ENCODE measurements at regions not wholly inside any gene's neighbourhood (a gene's known extent, or its start where the extent isn't known, plus 50 kb on each side); places are given as distances from the start of the nearest gene placed in this dataset.

- Histone ChIP-seq H4K20me1 (ENCODE audit: insufficient read depth, low read length) (no peaks in the 10 kb centered on the region), H3K79me2 (ENCODE audit: low read length) (peaks cover 38% of the 10 kb centered on the region), H3K9ac (ENCODE audit: low read length) (no peak overlapping the region), H3F3A (ENCODE audit: insufficient read depth, low read length) (peaks cover 3% of the 10 kb centered on the region; the same call in 1 of the 2 replicates), H3K4me2 (ENCODE audit: low read depth, low read length) (no peak overlapping the region), H2AFZ (ENCODE audit: low read length) (no peak overlapping the region), H3K4me1 (ENCODE audit: low read length) (peaks cover 14% of the 10 kb centered on the region), H3K27me3 (replicated peaks; ENCODE audit: insufficient read depth, low read length) (no peaks in the 10 kb centered on the region), H3K9me2 (replicated peaks; ENCODE audit: insufficient read depth, low read length) (no peaks in the 10 kb centered on the region), H3K27ac (ENCODE audit: low read length) (no peak overlapping the region), H3K9me3 (replicated peaks; ENCODE audit: insufficient read depth, low read length) (no peaks in the 10 kb centered on the region), H3K4me3 (ENCODE audit: low read length) (no peak overlapping the region), H3K36me3 (replicated peaks; ENCODE audit: insufficient read depth, low read length) (peaks cover 8% of the 10 kb centered on the region; the same call in 1 of the 2 replicates)
- no peak for TF ChIP-seq EZH2phosphoT487 (IDR thresholded peaks at IDR 0.05; ENCODE audit: low read length)
- no peak for TF ChIP-seq CTCF (IDR thresholded peaks at IDR 0.05; ENCODE audit: low read length)
- TF ChIP-seq EZH2 (optimal IDR thresholded peaks at IDR 0.05; ENCODE audit: low read depth, low read length) = no peak
- no peak for DNase-seq
Measured at GRCh38 chr17:72402727-72403210, 281.9 kb downstream of the SOX9 start.

- Histone ChIP-seq H3K4me2 (ENCODE audit: low read depth, low read length) (no peak overlapping the region), H3K27me3 (replicated peaks; ENCODE audit: insufficient read depth, low read length) (no peaks in the 10 kb centered on the region), H3K27ac (ENCODE audit: low read length) (no peak overlapping the region), H4K20me1 (ENCODE audit: insufficient read depth, low read length) (no peaks in the 10 kb centered on the region), H3K9ac (ENCODE audit: low read length) (no peak overlapping the region), H3K9me3 (replicated peaks; ENCODE audit: insufficient read depth, low read length) (no peaks in the 10 kb centered on the region), H3K36me3 (replicated peaks; ENCODE audit: insufficient read depth, low read length) (peaks cover 8% of the 10 kb centered on the region; the same call in 1 of the 2 replicates), H3K4me3 (ENCODE audit: low read length) (no peak overlapping the region), H3F3A (ENCODE audit: insufficient read depth, low read length) (peaks cover 7% of the 10 kb centered on the region; the same call in 1 of the 2 replicates), H3K4me1 (ENCODE audit: low read length) (peaks cover 15% of the 10 kb centered on the region), H2AFZ (ENCODE audit: low read length) (no peak overlapping the region), H3K9me2 (replicated peaks; ENCODE audit: insufficient read depth, low read length) (no peaks in the 10 kb centered on the region), H3K79me2 (ENCODE audit: low read length) (peaks cover 47% of the 10 kb centered on the region)
- no peak for DNase-seq
- TF ChIP-seq EZH2 (optimal IDR thresholded peaks at IDR 0.05; ENCODE audit: low read depth, low read length) (no peak), EZH2phosphoT487 (IDR thresholded peaks at IDR 0.05; ENCODE audit: low read length) (no peak), CTCF (IDR thresholded peaks at IDR 0.05; ENCODE audit: low read length) (no peak)
Measured at GRCh38 chr17:72403713-72404209, 282.9 kb downstream of the SOX9 start.

- TF ChIP-seq EZH2phosphoT487 (IDR thresholded peaks at IDR 0.05; ENCODE audit: low read length) (no peak), CTCF (IDR thresholded peaks at IDR 0.05; ENCODE audit: low read length) (no peak), EZH2 (optimal IDR thresholded peaks at IDR 0.05; ENCODE audit: low read depth, low read length) (no peak)
Measured at GRCh38 chr17:72404872-72405271, 284.1 kb downstream of the SOX9 start.

More at GRCh38 chr17:72404872-72405271, 284.1 kb downstream of the SOX9 start:
- H3K36me3 ChIP-seq (replicated peaks; ENCODE audit: insufficient read depth, low read length) = peaks cover 8% of the 10 kb centered on the region; the same call in 1 of the 2 replicates
- H3K9me2 ChIP-seq (replicated peaks; ENCODE audit: insufficient read depth, low read length) = no peaks in the 10 kb centered on the region
- no peak overlapping the region for H3K4me2 ChIP-seq (ENCODE audit: low read depth, low read length)
- H3K79me2 ChIP-seq (ENCODE audit: low read length) = peaks cover 57% of the 10 kb centered on the region
- DNase-seq = no peak
- H3K9ac ChIP-seq (ENCODE audit: low read length) = no peak overlapping the region
- H3F3A ChIP-seq (ENCODE audit: insufficient read depth, low read length) = peaks cover 7% of the 10 kb centered on the region; the same call in 1 of the 2 replicates
- H3K4me3 ChIP-seq (ENCODE audit: low read length) = no peak overlapping the region
- H3K27ac ChIP-seq (ENCODE audit: low read length) = no peak overlapping the region
- no peaks in the 10 kb centered on the region for H3K9me3 ChIP-seq (replicated peaks; ENCODE audit: insufficient read depth, low read length)
- H4K20me1 ChIP-seq (ENCODE audit: insufficient read depth, low read length) = no peaks in the 10 kb centered on the region
- peaks cover 19% of the 10 kb centered on the region for H3K4me1 ChIP-seq (ENCODE audit: low read length)
- no peak overlapping the region for H2AFZ ChIP-seq (ENCODE audit: low read length)
- no peaks in the 10 kb centered on the region for H3K27me3 ChIP-seq (replicated peaks; ENCODE audit: insufficient read depth, low read length)
